ENCODE measurements at regions not wholly inside any gene's neighbourhood (a gene's known extent, or its start where the extent isn't known, plus 50 kb on each side); places are given as distances from the start of the nearest gene placed in this dataset.

DNA sequence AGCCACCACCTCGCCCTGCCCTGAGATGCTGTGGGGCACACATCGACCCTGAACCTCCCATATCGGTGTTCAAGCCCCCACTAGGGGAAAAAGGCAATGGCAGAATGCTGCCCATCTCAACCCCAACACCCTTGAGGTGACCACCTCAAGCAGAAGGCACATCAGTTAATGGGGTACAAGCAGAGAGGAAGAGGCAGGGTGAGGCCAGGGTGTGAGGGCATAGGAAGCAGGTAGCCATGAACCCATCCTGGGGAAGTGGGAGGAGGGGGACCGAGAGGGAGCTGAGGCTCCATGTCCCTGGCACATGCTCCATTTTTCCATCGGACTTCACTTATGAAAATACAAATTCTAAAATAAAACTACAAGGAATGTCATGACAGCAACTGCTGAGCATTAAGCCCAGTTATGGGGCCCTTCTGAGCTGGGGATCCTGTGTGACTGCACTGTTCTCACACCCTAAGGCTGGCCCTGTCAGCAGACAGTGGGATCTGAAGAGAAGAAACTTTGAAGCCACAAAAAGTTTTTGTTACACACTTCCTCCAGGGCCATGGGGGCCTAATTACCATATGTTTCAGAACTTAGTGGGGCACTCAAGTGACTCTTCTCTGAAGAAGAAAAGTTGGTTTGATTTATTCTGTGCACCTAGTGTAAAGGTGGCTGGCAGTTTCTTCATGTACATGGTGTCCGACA, 68.2 kb upstream of the FAM241A start:
- no peak for TF ChIP-seq TEAD4 (IDR thresholded peaks at IDR 0.05; ENCODE audit: low read depth, low read length)
- no peak for TF ChIP-seq ZNF274 (IDR thresholded peaks at IDR 0.05; ENCODE audit: borderline replicate concordance, extremely low read depth, low read length)
- no peak for TF ChIP-seq SP2 (IDR thresholded peaks at IDR 0.05; ENCODE audit: low read length)
- TF ChIP-seq, protein P1, sequence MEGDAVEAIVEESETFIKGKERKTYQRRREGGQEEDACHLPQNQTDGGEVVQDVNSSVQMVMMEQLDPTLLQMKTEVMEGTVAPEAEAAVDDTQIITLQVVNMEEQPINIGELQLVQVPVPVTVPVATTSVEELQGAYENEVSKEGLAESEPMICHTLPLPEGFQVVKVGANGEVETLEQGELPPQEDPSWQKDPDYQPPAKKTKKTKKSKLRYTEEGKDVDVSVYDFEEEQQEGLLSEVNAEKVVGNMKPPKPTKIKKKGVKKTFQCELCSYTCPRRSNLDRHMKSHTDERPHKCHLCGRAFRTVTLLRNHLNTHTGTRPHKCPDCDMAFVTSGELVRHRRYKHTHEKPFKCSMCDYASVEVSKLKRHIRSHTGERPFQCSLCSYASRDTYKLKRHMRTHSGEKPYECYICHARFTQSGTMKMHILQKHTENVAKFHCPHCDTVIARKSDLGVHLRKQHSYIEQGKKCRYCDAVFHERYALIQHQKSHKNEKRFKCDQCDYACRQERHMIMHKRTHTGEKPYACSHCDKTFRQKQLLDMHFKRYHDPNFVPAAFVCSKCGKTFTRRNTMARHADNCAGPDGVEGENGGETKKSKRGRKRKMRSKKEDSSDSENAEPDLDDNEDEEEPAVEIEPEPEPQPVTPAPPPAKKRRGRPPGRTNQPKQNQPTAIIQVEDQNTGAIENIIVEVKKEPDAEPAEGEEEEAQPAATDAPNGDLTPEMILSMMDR (IDR thresholded peaks at IDR 0.05; ENCODE audit: control extremely low read depth in 1 of 3, insufficient read depth in 1 of 3, low read depth in 1 of 3, low read length in 3 of 3), result no peak
- TF ChIP-seq JUN (IDR thresholded peaks at IDR 0.05; ENCODE audit: low read depth, low read length), result no peak
- TF ChIP-seq GABPA (IDR thresholded peaks at IDR 0.05; ENCODE audit: borderline replicate concordance, insufficient read depth, low read length), result no peak
- TF ChIP-seq POLR2A (IDR thresholded peaks at IDR 0.05; ENCODE audit: control extremely low read depth in 1 of 2, low read depth in 2 of 2, low read length in 2 of 2), result no peak
- no peak for TF ChIP-seq SP1 (IDR thresholded peaks at IDR 0.05; ENCODE audit: low read depth, low read length)
- TF ChIP-seq POLR2AphosphoS5 (IDR thresholded peaks at IDR 0.05; ENCODE audit: low read depth, low read length), result no peak
- TF ChIP-seq BCL11A (IDR thresholded peaks at IDR 0.05; ENCODE audit: low read depth in 2 of 2, low read length in 2 of 2), result no peak
